RWPE1 (cell line): ENCODE measurements at regions not wholly inside any gene's neighbourhood (a gene's known extent, or its start where the extent isn't known, plus 50 kb on each side); places are given as distances from the start of the nearest gene placed in this dataset.
"Not testable (repeated sequence)": the region's sequence is repeated elsewhere in the genome, so short reads cannot be mapped to it uniquely, and the experiment has no call there.

ENCODE experiments used
- CTCF ChIA-PET: fragments of 350-600 bp; sonication (Branson Sonifier 250); formaldehyde crosslinking; extraction: SDS; loops from one replicate; lab custom pipeline; 2021; lab: Yijun Ruan, JAX
- POLR2A ChIA-PET: fragments of 400-600 bp; formaldehyde crosslinking; extraction: SDS; loops from one replicate; lab custom pipeline; 2020; ENCODE audit warnings: antibody characterized with exemption; ENCODE audit not compliant: low non-redundant PET; lab: Yijun Ruan, JAX
- DNase-seq: peaks from one replicate; pipeline ENCODE4 v3.0.0; 2012; ENCODE audit warnings: low spot score
- H3K27ac ChIP-seq: fragments of 450-650 bp; 2 replicates; pipeline ENCODE4 v1.5.1; 2017
- CTCF ChIP-seq: fragments of 450-650 bp; conservative IDR thresholded peaks from 2 replicates; pipeline ENCODE4 v1.5.1; 2017; ENCODE audit warnings: low read depth, mild to moderate bottlenecking

- ChIA-PET CTCF (no interaction called here), POLR2A (no interaction called here)
- DNase-seq = no peak
- TF ChIP-seq CTCF = no peak
- no peak overlapping the region for H3K27ac ChIP-seq
Measured at GRCh38 chr6:167221400-167222201, 63.8 kb upstream of the GPR31 start.

DNA sequence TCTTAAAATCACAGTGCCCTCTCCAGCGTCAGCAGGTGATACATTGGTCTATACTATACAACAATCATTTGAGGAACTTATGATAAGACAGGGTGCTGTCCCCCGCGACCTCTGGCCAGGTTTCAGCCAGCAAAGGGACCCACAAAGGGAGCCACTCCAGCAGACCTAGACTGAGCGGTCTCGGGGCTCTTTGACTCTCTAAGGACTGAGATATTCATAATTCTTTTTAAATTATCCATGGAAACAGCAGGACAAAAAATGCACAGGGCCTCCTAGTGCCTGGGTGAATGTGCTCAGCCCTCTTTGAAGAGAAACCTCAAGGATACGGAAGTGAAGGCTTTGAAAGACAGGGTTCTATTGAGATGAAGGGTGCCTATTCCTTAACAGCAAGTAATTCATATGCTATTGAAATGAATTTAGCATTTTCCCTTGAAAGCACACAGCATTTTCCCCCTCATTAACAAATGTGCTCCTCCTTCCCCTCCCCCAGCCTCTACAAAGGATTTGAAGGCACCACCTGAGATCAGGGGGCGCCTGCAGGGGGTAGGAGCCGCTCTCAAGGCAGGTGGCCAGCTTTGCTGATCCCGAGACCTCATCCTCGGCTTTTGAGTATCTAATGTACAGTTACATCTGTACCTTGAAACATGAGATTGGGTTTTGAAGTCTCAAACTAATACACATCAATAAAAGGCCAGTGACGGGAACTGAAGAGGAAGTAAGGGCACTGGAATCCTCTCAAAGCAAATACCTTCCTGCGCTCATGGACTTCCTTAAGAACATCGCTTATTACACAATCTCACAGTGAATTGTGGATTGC is 65.3 kb upstream of the UNC93A start:
- CTCF ChIA-PET, POLR2A ChIA-PET, DNase-seq, H3K27ac ChIP-seq: not testable (repeated sequence)

DNA sequence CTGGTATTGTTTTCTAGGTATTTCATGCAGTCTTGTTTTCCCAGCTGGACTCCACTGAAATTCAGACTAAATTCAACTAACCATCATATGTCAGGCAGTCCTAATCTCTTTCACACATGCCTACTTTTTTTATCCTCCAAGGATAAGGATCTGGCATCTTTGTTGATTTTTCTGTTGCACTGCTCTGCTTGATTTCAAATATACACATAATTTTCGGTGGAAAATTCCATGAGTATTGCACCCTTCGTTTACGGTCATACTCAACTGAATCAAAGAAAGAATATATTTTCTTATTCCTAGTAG is 64.8 kb upstream of the UNC93A start:
- ChIA-PET CTCF (no interaction called here), POLR2A (no interaction called here)
- H3K27ac ChIP-seq = no peak overlapping the region
- TF ChIP-seq CTCF = no peak
- DNase-seq = no peak

GRCh38 chr6:167226791-167227190 is 64.3 kb upstream of the UNC93A start:
- no peak overlapping the region for H3K27ac ChIP-seq
- no peak for TF ChIP-seq CTCF
- CTCF ChIA-PET = no interaction called here
- no peak for DNase-seq
- POLR2A ChIA-PET = no interaction called here

- TF ChIP-seq CTCF = no peak
- ChIA-PET POLR2A (no interaction called here), CTCF (no interaction called here)
- no peak overlapping the region for H3K27ac ChIP-seq
- DNase-seq = no peak
Measured at GRCh38 chr6:167227984-167228383, 63.1 kb upstream of the UNC93A start.

GRCh38 chr6:167229586-167229985 is 61.5 kb upstream of the UNC93A start:
- no peak overlapping the region for H3K27ac ChIP-seq
- POLR2A ChIA-PET = no interaction called here
- DNase-seq = no peak
- CTCF ChIA-PET = no interaction called here
- TF ChIP-seq CTCF = no peak

- no peak for DNase-seq
- no peak for TF ChIP-seq CTCF
- POLR2A ChIA-PET = no interaction called here
- CTCF ChIA-PET = no interaction called here
- no peak overlapping the region for H3K27ac ChIP-seq
Measured at GRCh38 chr6:167230288-167230687, 60.8 kb upstream of the UNC93A start.
